ENCODE measurements at regions not wholly inside any gene's neighbourhood (a gene's known extent, or its start where the extent isn't known, plus 50 kb on each side); places are given as distances from the start of the nearest gene placed in this dataset.
"Not testable (repeated sequence)": the region's sequence is repeated elsewhere in the genome, so short reads cannot be mapped to it uniquely, and the experiment has no call there.

DNA sequence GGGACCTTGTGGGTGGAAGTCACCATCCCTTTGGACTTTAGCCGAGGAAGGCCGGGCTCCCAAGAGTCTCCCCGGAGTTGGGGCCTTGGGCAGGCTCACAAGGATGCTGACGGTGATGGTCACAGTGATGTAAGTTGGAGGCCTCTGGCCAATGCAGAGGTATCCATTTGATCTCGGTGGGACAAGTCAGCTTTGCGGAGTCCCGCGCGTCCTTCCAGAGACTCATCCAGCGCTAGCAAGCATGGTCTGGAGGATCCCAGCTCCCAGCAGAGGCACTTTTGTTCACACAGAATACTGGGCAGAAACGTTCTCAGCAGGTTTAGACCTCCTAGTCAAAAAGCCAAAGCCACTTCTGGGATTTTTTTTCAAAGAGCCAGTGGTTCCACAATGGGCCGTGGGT lies 103.8 kb upstream of the ANKRD30BL start:
- not testable (repeated sequence) for TF ChIP-seq CTCF (conservative IDR thresholded peaks at IDR 0.05; ENCODE audit: low read length); EZH2phosphoT487 (IDR thresholded peaks at IDR 0.05; ENCODE audit: borderline replicate concordance)

All from Loucy (cell line).